ENCODE measurements at regions not wholly inside any gene's neighbourhood (a gene's known extent, or its start where the extent isn't known, plus 50 kb on each side); places are given as distances from the start of the nearest gene placed in this dataset.

GRCh38 chr2:446303-446874 lies 158.5 kb upstream of the ALKAL2 start:
- Histone ChIP-seq H3K4me3 (ENCODE audit: low read depth, low read length) (no peak overlapping the region), H3K36me3 (ENCODE audit: control insufficient read depth, insufficient read depth, low read length) (no peaks in the 10 kb centered on the region), H3K27me3 (ENCODE audit: control insufficient read depth, insufficient read depth, low read length) (no peaks in the 10 kb centered on the region)
- DNase-seq (ENCODE audit: low read depth) = no peak
- TF ChIP-seq, protein P1, sequence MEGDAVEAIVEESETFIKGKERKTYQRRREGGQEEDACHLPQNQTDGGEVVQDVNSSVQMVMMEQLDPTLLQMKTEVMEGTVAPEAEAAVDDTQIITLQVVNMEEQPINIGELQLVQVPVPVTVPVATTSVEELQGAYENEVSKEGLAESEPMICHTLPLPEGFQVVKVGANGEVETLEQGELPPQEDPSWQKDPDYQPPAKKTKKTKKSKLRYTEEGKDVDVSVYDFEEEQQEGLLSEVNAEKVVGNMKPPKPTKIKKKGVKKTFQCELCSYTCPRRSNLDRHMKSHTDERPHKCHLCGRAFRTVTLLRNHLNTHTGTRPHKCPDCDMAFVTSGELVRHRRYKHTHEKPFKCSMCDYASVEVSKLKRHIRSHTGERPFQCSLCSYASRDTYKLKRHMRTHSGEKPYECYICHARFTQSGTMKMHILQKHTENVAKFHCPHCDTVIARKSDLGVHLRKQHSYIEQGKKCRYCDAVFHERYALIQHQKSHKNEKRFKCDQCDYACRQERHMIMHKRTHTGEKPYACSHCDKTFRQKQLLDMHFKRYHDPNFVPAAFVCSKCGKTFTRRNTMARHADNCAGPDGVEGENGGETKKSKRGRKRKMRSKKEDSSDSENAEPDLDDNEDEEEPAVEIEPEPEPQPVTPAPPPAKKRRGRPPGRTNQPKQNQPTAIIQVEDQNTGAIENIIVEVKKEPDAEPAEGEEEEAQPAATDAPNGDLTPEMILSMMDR (IDR thresholded peaks at IDR 0.05; ENCODE audit: insufficient read depth, low read length, poor library complexity, severe bottlenecking) = no peak

GRCh38 chr2:445896-446295 lies 158.0 kb upstream of the ALKAL2 start:
- Histone ChIP-seq H3K36me3 (ENCODE audit: control insufficient read depth, insufficient read depth, low read length) (no peaks in the 10 kb centered on the region), H3K4me3 (ENCODE audit: low read depth, low read length) (no peak overlapping the region), H3K27me3 (ENCODE audit: control insufficient read depth, insufficient read depth, low read length) (peaks cover 2% of the 10 kb centered on the region)
- TF ChIP-seq, protein P1 (IDR thresholded peaks at IDR 0.05; ENCODE audit: insufficient read depth, low read length, poor library complexity, severe bottlenecking) = no peak
- no peak for DNase-seq (ENCODE audit: low read depth)

GRCh38 chr2:444937-445884 lies 157.3 kb upstream of the ALKAL2 start:
- no peak for DNase-seq (ENCODE audit: low read depth)
- H3K36me3 ChIP-seq (ENCODE audit: control insufficient read depth, insufficient read depth, low read length) = no peaks in the 10 kb centered on the region
- TF ChIP-seq, protein P1 (IDR thresholded peaks at IDR 0.05; ENCODE audit: insufficient read depth, low read length, poor library complexity, severe bottlenecking) = no peak

GRCh38 chr2:443741-444140 lies 155.8 kb upstream of the ALKAL2 start:
- H3K27me3 ChIP-seq (ENCODE audit: control insufficient read depth, insufficient read depth, low read length) = peaks cover 4% of the 10 kb centered on the region
- no peaks in the 10 kb centered on the region for H3K36me3 ChIP-seq (ENCODE audit: control insufficient read depth, insufficient read depth, low read length)
- TF ChIP-seq, protein P1 (IDR thresholded peaks at IDR 0.05; ENCODE audit: insufficient read depth, low read length, poor library complexity, severe bottlenecking) = no peak
- no peak for DNase-seq (ENCODE audit: low read depth)
- no peak overlapping the region for H3K4me3 ChIP-seq (ENCODE audit: low read depth, low read length)

More at GRCh38 chr2:444937-445884, 157.3 kb upstream of the ALKAL2 start:
- peaks cover 3% of the 10 kb centered on the region for H3K27me3 ChIP-seq (ENCODE audit: control insufficient read depth, insufficient read depth, low read length)
- H3K4me3 ChIP-seq (ENCODE audit: low read depth, low read length) = no peak overlapping the region

GRCh38 chr2:443216-443615 lies 155.3 kb upstream of the ALKAL2 start:
- H3K4me3 ChIP-seq (ENCODE audit: low read depth, low read length) = no peak overlapping the region
- peaks cover 6% of the 10 kb centered on the region for H3K27me3 ChIP-seq (ENCODE audit: control insufficient read depth, insufficient read depth, low read length)
- TF ChIP-seq, protein P1 (IDR thresholded peaks at IDR 0.05; ENCODE audit: insufficient read depth, low read length, poor library complexity, severe bottlenecking) = no peak
- no peak for DNase-seq (ENCODE audit: low read depth)
- no peaks in the 10 kb centered on the region for H3K36me3 ChIP-seq (ENCODE audit: control insufficient read depth, insufficient read depth, low read length)
